ENCODE measurements at regions not wholly inside any gene's neighbourhood (a gene's known extent, or its start where the extent isn't known, plus 50 kb on each side); places are given as distances from the start of the nearest gene placed in this dataset.

DNA sequence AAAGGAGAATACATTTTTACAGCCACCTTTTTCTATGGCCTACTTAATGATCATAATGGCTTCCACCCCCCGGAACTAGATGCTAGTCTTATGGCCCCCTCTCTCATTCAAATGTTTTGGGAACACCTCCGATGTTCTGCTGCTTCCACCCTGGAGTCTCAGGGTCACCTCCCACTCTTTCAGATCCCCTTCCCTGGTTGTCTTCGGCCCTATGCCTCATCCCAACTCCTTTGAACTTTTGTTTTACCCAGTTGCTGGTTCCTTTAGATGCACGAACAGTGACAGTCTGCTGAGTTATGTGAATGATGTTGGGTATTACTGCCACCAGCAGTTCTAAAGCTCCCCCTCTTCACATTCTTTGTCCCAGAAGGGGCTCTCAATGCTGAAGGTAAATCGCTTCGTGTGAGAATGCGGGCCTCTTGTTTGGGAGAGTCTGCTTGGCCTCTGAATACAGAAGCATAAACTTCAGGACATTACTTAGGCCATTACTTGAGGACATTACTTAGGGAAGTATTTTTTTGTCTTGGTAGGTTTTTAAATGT, 309.1 kb downstream of the SOX4 start:
- ATAC-seq (ENCODE audit: low read depth): no peak
- Mint-ChIP-seq H3K9me3 (no peaks in the 10 kb centered on the region), H3K27me3 (no peaks in the 10 kb centered on the region), H3K4me3 (no peak overlapping the region), H3K36me3 (ENCODE audit: low read depth) (no peaks in the 10 kb centered on the region), H3K4me1 (no peaks in the 10 kb centered on the region), H3K27ac (no peak overlapping the region)
- intact Hi-C loops (cut with micrococcal nuclease): no loop called here
- DNase-seq: no peak
- ChIA-PET POLR2A (no interaction called here), CTCF (no interaction called here)
- TF ChIP-seq, protein P1, sequence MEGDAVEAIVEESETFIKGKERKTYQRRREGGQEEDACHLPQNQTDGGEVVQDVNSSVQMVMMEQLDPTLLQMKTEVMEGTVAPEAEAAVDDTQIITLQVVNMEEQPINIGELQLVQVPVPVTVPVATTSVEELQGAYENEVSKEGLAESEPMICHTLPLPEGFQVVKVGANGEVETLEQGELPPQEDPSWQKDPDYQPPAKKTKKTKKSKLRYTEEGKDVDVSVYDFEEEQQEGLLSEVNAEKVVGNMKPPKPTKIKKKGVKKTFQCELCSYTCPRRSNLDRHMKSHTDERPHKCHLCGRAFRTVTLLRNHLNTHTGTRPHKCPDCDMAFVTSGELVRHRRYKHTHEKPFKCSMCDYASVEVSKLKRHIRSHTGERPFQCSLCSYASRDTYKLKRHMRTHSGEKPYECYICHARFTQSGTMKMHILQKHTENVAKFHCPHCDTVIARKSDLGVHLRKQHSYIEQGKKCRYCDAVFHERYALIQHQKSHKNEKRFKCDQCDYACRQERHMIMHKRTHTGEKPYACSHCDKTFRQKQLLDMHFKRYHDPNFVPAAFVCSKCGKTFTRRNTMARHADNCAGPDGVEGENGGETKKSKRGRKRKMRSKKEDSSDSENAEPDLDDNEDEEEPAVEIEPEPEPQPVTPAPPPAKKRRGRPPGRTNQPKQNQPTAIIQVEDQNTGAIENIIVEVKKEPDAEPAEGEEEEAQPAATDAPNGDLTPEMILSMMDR (IDR thresholded peaks at IDR 0.05): no peak

DNA sequence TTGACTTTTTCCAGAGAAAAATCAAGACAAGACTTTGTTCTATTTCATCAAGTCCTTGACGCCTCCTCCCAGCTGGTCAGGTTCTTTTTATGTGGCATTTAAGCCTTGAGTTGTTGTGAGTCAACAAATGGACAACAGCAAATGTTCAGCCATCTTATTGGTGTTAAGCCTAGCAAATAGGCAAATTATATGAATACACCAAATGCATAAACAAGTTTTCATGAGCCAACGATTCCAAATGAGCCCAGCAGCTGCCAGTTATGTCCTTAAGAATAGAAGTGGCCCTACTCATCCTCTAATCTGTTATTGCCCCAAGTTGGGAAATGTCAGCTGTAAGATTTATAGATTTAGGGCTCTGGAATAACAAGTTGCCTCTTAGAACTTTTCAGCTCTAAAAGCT, 312.0 kb downstream of the SOX4 start:
- Mint-ChIP-seq H3K27me3 (no peaks in the 10 kb centered on the region), H3K27ac (no peak overlapping the region), H3K9me3 (no peaks in the 10 kb centered on the region), H3K4me1 (no peaks in the 10 kb centered on the region), H3K4me3 (no peak overlapping the region), H3K36me3 (ENCODE audit: low read depth) (no peaks in the 10 kb centered on the region)
- CTCF ChIA-PET: no interaction called here
- DNase-seq: no peak
- no peak for ATAC-seq (ENCODE audit: low read depth)
- POLR2A ChIA-PET: no interaction called here
- intact Hi-C loops (cut with micrococcal nuclease): no loop called here
- TF ChIP-seq, protein P1 (IDR thresholded peaks at IDR 0.05): no peak

DNA sequence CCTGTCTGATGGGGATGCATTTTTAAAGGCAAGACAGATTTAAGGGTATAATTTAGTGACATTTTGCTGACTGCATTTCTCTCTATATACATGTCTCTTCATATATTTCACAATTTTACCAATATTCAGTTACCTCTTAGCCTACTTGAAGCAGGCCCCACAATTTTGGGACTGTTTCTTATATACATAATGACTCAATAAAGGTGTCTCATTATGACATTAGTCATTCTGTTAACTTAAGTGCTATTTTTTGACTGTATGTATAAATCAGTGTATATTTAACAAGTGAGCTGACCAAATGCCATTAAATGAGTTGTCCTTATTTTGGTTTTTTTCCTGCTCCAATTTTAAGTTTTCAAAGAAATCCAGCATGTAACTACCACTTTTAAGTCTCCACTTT, 313.3 kb downstream of the SOX4 start:
- ATAC-seq (ENCODE audit: low read depth) (no peak), DNase-seq (no peak)
- H3K27ac Mint-ChIP-seq: no peak overlapping the region
- intact Hi-C loops (cut with micrococcal nuclease): no loop called here
- H3K36me3 Mint-ChIP-seq (ENCODE audit: low read depth): no peaks in the 10 kb centered on the region
- no peak overlapping the region for H3K4me3 Mint-ChIP-seq
- ChIA-PET CTCF (no interaction called here), POLR2A (no interaction called here)
- TF ChIP-seq, protein P1 (IDR thresholded peaks at IDR 0.05): no peak
- H3K4me1 Mint-ChIP-seq: no peaks in the 10 kb centered on the region
- no peaks in the 10 kb centered on the region for H3K9me3 Mint-ChIP-seq
- no peaks in the 10 kb centered on the region for H3K27me3 Mint-ChIP-seq

DNA sequence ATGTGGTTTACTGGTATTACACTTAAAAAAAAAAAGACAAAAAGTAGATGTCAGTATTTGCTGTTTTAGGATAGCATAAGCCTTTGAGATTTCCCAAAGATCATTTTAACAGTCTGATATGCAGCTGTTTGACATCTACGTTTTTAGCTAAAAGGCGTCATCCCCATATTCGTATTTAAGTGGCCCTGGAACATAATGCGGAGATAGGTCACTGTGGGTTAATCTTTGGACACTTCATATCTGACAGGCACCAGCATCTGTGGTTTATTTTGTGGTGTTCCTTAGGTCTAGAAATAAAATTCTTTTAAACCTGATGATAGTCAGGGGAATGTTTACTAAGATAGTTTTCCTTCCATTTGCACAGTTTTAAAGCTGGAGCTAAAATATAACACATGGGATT, 313.7 kb downstream of the SOX4 start:
- no peak overlapping the region for H3K4me3 Mint-ChIP-seq
- DNase-seq: no peak
- TF ChIP-seq, protein P1 (IDR thresholded peaks at IDR 0.05): no peak
- H3K27ac Mint-ChIP-seq: no peak overlapping the region
- ChIA-PET POLR2A (no interaction called here), CTCF (no interaction called here)
- H3K9me3 Mint-ChIP-seq: no peaks in the 10 kb centered on the region
- no peaks in the 10 kb centered on the region for H3K27me3 Mint-ChIP-seq
- no peaks in the 10 kb centered on the region for H3K4me1 Mint-ChIP-seq
- H3K36me3 Mint-ChIP-seq (ENCODE audit: low read depth): no peaks in the 10 kb centered on the region
- no peak for ATAC-seq (ENCODE audit: low read depth)
- intact Hi-C loops (cut with micrococcal nuclease): no loop called here

DNA sequence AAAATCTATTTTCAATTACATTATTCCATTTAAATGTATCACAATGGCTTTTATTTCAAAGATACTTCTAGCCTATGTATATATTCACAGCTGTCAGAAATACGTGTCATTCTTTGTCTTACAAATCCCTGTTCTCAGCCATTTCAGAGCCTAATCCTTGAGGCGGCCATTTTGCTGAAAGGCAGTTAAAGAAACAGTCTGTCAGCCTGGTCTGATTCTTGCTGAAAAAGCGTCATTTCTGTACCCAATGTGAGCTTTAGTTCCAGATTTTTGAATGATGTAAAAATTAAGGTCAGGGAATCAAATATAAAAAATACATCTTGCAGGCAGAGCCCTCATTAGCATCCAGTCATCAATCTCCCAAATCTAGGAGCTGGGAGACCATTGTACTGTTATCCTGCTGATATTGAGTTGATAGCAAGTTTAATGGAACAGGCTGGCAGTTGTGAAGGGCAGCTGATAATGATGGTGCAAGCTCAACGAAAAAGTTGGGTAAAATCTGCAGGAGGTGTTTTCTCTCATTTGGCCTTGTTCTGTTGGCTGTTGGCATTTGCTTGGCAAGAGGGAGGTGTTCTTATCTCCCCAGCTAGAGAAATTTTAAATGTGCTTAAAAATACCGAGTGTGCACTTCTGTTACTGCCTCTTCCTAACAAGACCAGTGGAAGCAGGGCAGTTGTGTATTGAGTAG, 314.8 kb downstream of the SOX4 start:
- POLR2A ChIA-PET: no interaction called here
- Mint-ChIP-seq H3K4me3 (no peak overlapping the region), H3K4me1 (no peaks in the 10 kb centered on the region), H3K27ac (no peak overlapping the region), H3K9me3 (no peaks in the 10 kb centered on the region), H3K36me3 (ENCODE audit: low read depth) (no peaks in the 10 kb centered on the region), H3K27me3 (no peaks in the 10 kb centered on the region)
- DNase-seq (no peak), ATAC-seq (ENCODE audit: low read depth) (no peak)
- TF ChIP-seq, protein P1 (IDR thresholded peaks at IDR 0.05): no peak
- intact Hi-C loops (cut with micrococcal nuclease): no loop called here
- CTCF ChIA-PET: no interaction called here

Data from activated B cell treated with CpG ODN at 0.5 μM for 24 hours (primary cell).